Activated naive CD4-positive, alpha-beta T cell treated with Interleukin-2 at 50 U/mL for 16 hours (primary cell): ENCODE measurements at regions not wholly inside any gene's neighbourhood (a gene's known extent, or its start where the extent isn't known, plus 50 kb on each side); places are given as distances from the start of the nearest gene placed in this dataset.
"Not testable (repeated sequence)": the region's sequence is repeated elsewhere in the genome, so short reads cannot be mapped to it uniquely, and the experiment has no call there.

Experiments used
- DNase-seq: peaks from one replicate; pipeline ENCODE4 v3.0.0-alpha.2; 2020

DNA sequence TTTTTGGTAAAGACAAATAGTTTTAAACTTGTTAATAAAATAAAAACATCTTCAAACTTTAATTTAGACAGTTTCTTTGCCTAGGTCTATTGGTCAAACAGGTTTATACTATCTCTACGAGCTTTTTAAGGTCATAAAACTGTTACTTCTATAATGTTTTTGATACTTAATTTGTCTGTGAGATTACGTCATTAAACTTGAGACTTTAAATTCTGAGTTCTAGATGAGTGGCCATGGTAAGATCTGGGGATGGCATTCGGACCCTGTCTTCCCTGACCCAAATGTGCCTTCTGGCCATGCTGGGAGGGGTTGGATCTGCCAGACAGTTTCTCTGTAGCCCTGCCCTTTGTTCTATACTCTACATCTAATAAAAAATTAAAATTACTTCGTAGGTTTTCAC lies 497.8 kb downstream of the TMEM135 start:
- DNase-seq, result no peak

DNA sequence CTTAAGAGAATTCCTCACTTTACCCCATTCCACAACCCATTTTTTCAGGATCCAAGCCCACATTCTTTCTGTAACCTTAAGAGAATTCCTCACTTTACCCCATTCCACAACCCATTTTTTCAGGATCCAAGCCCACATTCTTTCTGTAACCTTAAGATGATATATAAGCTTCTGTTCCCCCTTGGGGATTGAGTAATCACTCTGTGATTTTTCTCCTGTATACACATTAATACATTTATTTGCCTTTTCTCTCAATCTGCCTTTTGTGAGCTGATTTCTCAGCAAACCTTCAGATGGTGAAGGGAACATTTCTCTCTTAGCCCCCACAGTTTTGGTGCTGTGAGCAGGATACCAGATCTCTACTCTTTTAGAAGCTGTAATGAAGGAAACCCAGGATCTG lies 494.1 kb downstream of the TMEM135 start:
- not testable (repeated sequence) for DNase-seq

DNA sequence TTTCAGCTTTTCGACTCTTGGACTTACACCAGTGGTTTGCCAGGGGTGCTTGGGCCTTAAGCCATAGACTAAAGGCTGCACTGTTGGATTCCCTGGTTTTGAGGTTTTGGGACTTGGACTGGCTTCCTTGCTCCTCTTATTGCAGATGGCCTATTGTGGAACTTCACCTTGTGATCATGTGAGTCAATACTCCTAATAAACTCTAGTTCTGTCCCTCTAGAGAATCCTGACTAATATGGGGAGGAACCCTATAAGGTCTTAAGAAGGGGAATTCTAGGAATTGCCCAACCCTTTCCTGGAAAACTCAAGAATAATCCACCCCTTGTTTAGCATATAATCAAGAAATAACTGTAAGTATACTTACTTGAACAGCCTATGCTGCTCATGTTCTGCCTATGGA lies 491.8 kb downstream of the TMEM135 start:
- DNase-seq, result no peak

DNA sequence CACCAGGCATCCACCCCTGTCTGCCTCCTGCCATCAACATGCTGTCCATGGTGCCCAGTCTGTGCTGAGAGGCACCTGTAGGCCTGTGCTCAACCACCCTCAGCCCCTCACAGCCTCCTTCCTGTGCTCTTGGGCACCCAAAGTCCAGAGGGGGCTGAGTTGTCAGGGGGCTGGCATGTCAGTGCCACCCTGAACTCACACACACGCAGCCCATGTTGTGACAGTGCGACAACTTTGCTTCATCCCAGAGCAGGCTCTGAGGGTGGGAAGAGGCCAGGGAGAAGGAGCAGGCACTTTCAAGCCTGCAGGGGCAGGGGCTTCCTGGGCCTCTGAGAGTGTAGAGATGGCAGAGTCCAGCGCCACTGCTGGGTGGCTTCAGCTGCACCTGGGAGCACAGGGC lies 491.0 kb downstream of the TMEM135 start:
- DNase-seq, result no peak

DNA sequence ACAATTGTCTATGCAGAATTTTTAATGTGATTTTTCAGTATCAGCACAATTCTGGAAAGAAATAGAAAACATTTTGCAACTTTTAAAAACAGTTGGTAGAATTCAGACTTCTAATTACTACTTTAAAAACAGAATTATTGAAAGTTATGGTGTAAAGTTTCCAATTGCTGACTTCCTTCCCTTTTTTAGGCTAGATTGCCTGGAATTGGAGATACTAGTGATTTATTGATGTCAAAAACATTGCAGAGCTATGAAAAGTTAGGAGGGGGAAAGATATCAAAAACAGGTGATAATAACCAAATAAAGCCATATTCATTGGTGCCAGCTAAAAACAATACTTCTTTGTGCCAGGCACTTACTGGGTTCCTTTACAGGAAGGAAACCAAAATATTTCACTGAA lies 485.5 kb downstream of the TMEM135 start:
- DNase-seq, result no peak

DNA sequence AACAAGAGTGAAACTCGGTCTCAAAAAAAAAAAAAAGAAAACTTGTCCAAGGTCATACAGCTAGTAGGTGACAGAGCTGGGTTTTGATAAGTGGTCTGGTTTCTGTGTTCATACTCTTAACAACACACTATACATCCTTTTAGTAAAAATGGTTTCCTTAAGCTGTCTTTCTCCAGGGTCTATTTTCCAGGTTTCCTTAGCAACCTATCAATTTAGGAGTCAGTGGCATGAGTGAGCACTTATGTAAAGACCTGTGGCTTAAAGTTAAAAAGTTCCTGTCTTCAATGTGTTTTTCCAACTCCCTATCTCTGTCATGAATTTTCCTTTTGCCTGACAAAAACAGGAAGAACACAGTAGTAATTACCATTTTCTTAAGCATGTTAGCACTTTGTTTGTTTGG lies 480.5 kb downstream of the TMEM135 start:
- no peak for DNase-seq

DNA sequence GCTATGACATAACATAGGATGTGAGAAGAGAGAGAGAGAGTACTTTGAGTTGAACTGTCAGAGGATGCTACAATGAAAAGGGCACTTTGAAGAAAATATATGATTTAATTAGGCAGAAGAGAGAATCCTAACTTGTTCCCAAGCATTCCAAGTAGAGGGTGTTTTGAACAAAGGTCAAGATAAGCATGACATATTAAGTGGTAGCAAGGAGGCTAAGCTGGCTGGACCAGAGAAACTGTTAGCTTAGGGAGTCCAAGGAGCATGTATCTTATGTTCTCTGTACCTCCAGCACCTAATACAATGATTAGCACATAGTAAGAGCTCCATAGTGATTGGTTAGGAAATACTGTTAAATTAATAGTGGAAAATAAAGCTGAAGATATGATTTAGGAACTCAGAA lies 479.6 kb downstream of the TMEM135 start:
- no peak for DNase-seq

DNA sequence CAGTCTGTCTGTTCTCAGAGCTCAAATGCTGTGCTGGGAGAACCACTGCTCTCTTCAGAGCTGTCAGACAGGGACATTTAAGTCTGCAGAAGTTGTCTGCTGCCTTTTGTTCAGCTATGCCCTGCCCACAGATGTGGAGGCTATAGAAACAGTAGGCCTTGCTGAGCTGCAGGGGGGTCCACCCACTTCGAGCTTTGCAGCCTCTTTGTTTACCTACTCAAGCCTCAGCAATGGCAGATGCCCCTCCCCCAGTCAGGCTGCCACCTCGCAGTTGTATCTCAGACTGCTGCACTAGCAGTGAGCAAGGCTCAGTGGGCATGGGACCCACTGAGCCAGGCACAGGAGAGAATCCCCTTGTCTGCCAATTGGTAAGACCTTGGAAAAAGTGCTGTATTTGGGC lies 470.0 kb downstream of the TMEM135 start:
- not testable (repeated sequence) for DNase-seq

DNA sequence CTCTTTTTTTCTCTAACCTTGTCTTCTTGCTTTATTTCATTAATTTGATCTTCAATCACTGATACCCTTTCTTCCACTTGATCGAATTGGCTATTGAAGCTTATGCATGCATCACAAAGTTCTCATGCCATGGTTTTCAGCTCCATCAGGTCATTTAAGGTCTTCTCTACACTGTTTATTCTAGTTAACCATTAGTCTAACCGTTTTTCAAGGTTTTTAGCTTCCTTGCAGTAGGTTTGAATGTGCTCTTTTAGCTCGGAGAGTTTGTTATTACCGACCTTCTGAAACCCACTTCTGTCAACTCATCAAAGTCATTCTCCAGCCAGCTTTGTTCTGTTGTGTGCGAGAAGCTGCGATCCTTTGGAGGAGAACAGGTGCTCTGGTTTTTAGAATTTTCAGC lies 469.2 kb downstream of the TMEM135 start:
- DNase-seq, result not testable (repeated sequence)

DNA sequence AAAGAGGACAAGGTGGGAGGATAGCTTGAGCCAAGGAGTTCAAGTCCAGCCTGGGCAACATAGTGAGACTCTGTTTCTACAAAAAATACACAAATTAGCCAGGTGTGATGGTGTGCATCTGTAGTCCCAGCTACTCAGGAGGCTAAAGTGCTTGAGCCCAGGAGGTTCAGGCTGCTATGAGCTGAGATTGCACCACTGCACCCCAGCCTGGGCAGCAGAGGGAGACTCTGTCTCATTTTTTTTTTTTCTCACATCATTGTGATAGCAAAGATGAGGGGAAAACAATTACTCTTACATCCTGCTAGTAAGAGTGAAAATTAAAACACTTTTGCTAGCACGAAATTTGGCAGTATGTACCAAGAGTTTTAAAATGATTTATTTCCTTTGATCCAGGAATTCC lies 463.7 kb downstream of the TMEM135 start:
- DNase-seq, result no peak

DNA sequence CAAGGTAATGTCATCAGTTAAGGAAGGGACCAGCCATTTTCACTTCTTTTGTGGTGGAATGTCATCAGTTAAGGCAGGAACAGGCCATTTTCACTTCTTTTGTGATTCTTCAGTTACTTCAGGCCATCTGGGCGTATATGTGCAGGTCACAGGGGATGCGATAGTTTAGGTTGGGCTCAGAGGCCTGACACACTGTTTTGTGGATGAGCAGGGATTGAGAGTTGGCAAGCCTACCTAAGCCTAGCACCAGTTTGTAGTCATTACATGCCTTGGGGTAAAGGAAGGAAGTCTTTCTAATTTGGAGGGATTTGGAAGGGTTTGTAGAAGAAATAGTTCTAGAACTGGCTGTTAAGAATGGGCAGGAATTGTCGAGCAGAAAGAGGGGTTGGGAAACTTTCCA lies 457.2 kb downstream of the TMEM135 start:
- not testable (repeated sequence) for DNase-seq

DNA sequence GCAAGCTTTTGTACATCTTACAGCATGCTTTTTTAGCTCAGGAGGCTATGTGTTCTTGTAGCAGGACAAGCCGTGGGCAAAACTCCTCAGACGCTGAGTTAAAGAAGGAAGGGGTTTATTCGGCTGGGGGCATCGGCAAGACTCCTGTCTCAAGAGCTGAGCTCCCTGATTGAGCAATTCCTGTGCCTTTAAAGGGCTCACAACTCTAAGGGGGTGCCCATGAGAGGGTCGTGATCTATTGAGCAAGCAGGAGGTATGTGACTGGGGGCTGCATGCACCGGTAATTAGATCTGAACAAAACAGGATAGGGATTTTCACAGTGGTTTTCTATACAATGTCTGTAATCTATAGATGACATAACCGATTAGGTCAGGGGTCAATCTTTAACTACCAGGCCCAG lies 456.3 kb downstream of the TMEM135 start:
- not testable (repeated sequence) for DNase-seq

DNA sequence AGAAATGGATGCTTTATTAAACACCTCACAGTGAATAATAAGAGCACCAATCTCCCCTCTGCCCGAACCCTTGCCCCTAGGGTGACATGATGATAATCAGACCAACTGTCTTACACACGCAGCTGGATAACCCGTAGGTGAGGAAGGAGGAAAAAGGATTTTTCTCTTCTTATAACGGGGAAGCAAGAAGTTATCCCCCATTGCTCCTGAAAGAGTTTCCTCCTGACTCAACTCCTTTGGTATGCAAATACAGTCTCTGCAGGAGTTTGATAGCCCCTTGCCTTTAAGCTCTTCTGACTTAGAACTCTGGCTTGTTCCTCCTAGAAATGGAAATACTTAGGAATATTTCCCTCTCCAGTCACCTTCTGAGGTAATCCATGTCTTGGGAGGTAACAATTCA lies 455.8 kb downstream of the TMEM135 start:
- no peak for DNase-seq

DNA sequence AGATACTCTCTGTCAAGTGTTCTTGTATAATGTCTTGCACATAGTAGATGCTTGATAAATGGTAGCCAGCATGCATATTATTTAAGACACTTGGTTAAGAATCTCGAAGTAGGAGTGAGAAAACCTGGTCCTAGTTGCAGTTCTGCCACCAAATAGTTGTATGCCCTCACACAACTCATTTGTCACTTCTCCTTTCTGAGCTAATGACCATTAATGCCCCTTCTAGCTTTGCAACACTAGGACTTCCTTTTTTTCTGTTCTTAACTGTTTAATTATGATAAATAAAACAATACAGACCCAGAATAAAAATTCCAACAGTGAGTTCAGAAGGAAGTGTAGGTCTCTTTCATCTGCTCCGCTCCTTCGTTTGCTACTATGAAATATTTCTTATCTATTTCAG lies 453.6 kb downstream of the TMEM135 start:
- DNase-seq, result no peak

DNA sequence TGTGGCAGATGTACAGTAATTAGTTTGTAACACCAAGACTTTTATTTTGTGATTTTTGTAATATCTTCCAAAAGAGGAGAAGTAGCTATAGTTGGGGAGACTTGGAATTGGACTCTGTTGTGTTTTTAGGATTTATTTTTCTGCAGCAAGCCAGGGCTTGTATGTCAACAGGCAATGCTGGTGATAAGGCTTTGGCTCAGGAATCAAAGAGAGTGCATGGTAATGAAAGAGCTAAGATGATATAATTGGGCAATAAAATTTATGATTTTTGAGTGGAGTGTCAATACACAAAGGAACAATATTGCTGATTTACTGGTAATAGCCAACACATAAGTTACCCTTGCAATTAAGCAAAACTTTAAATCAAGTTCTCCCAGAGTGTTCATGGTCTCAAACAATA lies 452.9 kb downstream of the TMEM135 start:
- DNase-seq, result no peak

DNA sequence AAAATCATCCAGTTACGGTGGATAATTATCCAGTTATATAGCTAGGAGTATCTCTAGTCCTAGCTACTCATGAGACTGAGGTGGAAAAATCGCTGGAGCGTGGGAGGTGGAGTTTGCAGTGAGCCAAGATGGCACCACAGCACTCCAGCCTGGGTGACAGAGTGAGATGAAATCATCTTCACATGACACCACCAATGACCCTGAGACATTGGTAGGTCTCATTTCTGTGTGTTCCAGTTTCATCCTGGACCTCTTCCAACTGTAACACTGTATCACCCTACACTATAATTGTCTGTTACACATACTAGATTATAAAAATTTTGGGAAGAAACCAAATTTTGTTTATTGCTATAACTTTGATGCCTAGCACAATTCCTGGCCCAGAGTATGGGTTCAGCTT lies 446.8 kb downstream of the TMEM135 start:
- no peak for DNase-seq

DNA sequence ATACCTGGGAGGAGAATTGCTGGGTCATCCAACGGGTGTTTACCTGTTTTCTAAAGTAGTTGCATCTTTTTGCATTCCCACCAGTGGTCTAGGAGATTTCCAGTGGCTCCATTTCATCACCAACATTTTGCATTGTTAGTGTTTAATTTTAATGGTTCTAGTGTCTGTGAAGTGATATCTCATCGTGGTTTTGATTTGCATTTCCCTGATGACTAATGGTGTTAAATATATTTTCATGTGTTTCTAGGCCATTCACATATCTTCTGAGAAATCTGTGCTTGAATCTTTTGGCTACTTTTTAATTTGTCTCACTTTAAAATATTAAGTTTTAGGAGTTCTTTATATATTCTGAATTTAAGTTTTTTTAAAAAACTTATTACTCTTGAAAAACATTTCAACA lies 439.6 kb downstream of the TMEM135 start:
- DNase-seq, result no peak

DNA sequence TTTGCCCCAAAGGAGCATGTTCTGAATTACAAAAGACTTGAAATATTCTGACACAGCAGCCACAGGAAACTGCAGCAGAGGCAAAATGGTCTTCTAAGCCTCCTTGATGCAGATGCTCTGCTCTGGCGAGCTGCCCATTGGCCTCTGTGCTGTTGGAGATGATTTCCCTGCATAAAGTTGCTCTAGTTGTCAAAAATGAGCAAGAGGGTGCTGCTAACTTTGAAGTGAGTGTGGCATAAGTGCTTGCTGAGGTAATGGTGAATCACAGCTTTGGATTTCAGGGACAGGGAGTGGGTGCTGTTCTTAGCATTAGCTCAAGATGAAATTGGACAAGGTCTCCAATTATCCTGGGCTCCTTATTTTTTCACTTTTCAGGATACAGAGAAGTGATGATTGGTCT lies 435.4 kb downstream of the TMEM135 start:
- DNase-seq, result no peak

DNA sequence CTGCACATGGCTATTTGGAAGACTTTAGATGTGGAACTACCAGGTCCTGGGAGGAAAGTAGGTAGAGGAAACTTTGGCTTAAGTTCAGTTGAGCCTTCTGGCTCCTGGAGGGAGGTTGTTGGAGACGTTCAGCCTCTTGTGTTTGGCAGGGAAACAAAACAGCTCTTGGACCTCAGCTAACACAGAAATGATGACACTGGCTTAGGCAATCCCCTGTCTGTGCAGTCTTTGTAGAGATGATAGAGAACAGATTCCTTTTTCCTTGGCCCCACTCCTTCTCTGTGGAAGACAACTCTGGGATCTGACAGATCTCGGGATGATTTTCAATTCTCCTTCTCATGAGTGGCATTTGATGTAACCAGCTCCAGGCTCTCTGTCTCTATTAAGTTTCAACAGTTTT lies 428.5 kb downstream of the TMEM135 start:
- no peak for DNase-seq

DNA sequence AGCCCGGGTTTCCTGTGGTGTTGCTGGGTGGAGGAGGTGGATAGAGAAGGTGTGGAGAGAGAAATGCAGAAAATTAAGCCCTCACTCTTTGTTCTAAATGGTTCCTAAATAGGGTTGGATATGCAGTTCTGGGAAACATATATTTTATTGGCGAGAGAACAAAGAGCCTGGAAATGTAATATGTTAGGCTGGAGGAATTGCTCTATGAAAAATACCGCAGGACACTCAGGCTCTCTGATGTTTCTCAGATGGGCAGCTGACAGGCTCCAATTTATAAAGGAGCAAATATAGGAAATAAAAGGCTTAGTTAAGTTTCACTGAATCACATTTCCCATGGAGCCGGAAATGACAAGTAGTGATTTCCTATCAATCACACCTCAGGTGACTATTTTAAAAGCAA lies 428.0 kb downstream of the TMEM135 start:
- DNase-seq, result no peak

DNA sequence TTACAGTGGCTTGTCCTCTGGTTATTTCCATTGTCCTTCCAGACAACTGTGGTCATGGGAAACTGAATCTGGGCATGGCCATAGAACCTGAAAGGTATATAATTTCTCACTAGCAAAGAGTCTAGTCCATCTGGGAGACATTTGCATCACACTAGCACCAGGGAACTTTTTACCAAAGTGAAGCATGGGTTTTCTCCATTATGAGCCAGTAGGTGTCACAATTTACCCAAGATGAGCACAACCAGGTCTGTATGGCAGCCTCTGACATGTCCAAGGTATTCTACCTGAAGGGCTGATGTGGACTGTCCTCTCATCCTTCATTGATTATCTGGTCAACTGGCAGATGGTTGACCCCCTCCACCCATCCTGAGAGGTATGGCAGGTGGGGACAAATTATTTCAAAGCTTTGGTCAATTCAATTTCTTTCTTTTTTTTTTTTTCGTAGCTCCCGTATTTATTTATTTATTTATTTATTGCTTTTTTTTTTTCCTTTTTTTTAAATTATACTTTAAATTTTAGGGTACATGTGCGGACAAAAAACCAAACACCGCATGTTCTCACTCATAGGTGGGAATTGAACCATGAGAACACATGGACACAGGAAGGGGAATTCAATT lies 425.9 kb downstream of the TMEM135 start:
- DNase-seq, result no peak

DNA sequence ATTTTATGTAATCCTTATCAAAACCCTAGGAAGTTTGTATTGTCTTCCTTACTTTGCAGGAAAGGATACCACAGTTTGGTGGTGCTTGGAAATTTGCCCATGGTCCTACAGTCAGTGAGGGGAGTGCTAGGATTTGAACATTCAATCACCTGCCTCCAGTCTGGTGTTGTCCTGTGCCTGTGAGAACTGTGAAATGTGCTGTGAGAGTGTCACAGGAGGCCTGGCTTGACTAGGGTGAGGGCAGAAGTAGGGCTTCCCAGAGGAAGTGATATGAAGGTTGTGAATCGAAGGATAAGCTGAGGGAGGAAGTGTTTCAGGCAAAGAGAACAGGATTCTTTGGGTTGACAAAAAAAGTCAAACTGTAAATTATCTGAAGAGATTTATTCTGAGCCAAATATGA lies 424.4 kb downstream of the TMEM135 start:
- no peak for DNase-seq

DNA sequence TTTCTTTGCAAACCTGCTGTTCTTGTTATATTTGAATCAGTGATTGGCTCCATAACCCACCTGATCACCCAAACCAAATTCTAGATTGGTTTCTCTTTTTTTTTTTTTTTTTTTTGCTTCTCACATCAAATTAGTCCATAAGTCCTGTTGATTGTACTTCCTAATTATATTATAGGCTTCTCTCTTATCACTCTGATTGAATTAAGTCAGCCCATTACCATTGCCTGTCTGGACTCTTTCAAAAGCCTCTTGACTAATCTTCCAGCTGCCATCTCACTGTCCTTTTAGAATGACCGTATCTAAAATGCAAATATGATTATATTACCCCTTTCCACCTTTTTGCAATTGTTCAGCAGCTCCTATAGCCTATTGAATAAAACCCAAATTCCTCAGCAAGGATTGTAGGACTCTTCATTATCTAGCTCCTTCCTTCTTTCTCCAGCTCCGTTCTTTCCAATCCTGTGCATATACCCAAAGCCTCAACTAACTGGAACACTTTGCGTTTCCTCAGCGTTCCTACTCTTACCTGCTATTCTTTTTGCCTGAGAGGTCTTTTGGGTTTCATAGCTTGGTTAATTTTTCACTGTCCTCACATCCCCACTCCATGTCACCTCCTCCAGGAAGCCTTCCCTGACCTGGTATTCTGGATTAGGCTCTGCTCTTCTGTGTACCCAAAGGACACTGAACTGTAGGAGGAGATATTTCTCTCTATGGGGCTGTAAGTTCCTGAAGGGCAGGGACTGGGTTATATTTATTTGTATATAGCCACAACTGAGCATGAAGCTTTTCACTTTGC lies 423.3 kb downstream of the TMEM135 start:
- DNase-seq, result no peak

DNA sequence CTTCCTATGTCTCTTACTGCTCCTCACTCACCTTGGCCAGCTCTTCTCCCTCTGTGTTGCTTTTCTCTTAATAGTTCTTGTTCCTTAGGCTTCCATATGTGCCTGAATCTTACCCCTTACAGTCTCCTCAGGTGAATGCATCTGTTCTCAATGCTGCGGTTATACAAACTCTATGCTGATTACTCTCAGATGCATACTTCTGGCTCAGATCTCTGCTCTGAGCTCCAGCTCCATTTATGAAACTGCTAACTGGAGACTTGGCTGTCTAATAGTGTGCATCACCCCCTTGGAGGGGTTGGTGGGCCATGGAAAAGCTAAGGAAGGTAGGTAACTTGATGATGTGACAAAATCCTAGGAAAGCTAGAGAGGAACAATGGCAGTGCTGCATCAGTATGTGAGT lies 422.5 kb downstream of the TMEM135 start:
- DNase-seq, result no peak

DNA sequence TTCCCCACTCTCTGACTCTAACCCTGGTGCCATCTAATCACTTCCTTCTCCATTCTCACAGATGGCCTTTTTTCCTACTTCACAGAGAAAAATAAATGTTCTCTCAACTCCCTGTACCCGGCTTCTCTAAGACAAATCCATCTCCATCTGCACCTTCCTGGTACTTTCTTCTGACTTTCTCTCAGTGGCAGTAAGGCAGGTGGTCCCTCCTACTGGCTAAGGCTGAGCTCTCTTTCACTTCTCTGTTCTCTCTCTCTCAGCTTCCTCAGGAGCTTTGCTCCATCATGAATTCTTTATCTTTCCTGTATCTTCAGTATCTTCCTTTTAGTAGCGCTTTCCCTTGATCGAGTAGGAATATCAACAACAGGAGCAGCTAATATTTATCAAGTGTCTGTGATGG lies 421.6 kb downstream of the TMEM135 start:
- DNase-seq, result no peak
